Stimulated activated CD4-positive, alpha-beta T cell treated with anti-CD3 and anti-CD28 coated beads, Interleukin-2, amount 100 ng/mL, for 48 hours (primary cell): ENCODE measurements at regions not wholly inside any gene's neighbourhood (a gene's known extent, or its start where the extent isn't known, plus 50 kb on each side); places are given as distances from the start of the nearest gene placed in this dataset.

ENCODE experiments used
- DNase-seq, 2 donors: peaks; one replicate each; pipeline ENCODE4 v3.0.0-alpha.2; 2020

DNA sequence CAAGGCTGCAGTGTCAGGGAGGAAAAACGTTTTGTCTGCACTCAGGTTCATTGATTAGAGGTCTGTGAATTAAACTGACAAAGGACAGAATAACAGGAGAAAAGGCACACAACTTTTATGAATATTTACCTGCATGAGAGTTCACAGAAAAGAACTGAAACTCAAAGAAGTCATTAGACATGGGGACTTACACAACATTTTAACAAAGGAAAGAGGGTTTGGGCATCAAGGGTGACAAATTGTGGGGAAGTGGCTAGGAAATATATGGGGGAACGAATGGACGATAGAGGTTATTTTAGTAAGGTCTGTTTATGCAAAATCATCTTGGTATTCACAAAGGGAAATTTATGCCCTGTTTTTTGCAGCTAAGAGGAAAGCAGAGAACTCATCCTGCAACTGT lies 65.6 kb upstream of the C15orf39 start:
- no peak for DNase-seq

DNA sequence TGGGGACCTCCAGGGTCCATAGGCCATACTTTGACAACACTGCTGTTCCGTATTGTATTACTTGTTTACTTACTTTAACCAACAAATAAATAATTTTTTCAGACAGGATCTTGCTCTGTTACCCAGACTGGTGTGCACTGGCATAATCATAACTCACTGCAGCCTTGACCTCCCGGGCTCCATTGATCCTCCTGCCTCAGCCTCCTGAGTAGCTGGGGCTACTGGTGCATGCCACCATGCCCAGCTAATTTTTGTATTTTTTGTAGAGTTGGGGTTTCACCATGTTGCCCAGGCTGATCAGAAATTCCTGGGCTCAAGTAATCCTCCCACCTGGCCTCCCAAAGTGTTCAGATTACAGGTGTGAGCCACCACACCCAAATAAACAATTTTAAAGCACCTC lies 64.9 kb upstream of the C15orf39 start:
- no peak for DNase-seq

DNA sequence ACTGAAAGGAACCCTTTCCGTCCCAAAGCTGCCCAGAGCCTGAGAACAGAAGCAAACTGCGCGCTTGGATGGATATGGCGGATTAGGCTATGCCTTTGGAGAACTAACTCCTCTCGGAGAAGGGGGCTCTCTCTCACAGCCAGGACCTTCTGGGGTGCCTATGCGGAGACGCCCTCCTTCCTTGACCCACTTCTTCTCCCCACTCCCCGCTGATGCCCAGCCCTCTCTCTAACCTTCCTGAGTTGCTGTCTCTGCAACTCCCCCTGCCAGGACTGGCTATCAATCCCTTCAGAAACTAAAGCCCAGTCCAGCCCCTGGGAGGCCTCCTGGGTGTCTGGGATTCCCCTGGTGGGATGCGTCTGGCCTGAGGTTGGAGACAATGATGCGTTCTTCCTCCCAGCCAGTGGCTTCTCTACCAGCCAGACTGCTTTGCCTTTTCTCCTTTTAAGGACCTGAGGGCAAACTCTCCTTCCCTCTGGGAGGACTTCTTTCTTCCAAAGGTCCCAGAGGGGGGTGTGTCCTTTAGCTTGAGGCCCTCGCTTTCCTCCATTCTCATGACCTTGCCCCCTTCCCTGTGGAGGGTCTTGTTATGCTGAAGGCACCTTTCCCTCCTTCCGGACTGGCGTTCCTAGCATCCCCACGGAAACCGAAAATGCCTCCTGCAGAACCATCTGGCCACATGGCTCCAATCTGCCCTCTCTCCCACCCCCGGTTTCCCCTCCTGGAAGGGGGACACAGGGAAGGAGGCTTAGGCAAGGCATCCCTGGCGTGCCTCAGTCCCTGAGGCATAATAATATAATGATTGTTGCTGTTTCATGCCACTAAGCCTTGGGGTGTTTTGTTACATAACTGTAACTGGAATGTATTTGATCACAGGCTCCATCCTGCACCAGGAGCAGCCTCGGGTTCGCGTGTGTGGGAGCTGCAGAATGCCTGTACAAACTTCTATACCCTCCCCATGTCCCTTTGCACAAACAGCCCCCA lies 63.4 kb upstream of the C15orf39 start:
- DNase-seq = no peak

DNA sequence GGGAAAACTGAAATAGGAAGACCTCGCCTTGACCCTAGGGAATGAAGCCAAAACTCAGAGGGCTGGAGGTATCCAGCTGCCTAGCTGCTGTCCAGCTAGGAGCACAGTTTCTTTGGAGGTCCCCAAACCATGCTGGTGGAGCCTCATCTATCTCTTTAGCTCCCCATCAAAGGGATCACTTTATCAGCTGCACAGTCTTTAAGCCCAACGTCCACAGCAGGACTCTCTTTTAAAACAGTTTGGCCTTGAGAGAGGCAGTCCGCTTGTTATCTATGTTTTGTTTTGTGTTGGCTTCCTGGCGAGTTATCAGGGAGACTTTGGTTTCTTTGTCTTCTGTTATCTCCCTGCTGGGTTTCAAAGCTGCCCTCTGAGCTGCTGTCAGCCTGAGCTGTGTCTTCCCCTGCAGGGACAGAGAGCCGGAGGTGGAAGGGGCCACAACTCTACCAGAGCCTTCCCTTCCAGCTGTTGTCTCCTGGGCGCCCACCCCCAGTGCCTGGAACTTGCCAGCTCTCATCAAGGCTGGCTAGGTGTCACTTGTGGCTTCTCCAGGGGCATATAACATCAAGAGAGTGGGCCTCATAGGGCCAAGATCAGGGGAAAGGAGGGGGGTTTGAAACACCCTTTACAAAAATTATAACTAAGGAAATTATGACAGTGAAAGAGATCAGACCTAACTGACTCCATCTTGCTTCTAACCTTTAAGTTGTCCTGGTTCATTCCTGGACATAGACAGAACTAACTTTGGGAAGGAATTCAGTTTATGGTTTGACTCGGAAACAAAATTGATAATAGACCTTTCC lies 61.4 kb upstream of the C15orf39 start:
- DNase-seq = no peak

DNA sequence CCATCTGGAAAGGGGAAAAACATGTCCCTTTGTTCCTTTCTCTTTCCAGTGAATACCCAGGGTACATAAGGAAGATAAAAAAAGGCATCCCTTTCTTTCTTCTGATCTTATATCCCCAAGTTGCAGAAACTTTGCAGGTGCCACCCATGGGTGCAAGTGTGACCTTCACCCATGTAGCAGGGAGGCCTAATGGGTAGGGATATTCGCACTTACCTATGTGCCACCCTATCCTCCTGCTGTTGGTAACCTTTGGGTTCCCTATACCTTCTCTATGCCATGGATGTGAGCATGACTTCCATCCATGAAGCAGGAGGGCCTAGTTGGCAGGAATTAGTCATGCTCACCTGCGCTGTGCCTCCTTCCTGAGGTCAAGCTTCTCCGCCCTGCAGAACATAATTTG lies 59.2 kb upstream of the C15orf39 start:
- no peak for DNase-seq

DNA sequence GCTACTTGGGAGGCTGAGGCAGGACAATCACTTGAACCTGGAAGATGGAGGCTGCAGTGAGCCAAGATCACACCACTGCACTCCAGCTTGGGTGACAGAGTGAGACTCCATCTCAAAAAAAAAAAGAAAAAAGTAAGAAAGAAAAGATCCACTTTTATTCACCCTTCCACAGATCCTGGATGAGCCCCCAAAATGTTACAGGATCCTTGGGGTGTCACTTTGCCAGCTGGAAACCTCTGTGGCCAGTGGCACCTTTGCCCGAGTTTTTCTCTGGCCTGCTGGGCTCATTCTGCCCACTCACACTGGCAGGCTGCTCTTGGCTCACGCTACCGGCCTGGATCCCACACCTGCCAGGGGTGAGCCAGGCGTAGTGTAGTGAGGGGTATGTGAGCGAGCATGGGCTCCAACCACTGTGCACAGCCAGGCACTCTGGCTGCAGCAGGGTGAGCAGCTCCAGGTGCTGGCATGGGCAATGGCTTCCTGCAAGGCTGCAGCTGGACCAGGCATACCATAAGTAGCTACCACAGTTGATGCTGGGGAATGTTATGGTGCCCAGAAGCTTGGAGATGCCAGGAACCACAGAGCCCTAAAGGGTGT lies 57.8 kb upstream of the C15orf39 start:
- DNase-seq = no peak

DNA sequence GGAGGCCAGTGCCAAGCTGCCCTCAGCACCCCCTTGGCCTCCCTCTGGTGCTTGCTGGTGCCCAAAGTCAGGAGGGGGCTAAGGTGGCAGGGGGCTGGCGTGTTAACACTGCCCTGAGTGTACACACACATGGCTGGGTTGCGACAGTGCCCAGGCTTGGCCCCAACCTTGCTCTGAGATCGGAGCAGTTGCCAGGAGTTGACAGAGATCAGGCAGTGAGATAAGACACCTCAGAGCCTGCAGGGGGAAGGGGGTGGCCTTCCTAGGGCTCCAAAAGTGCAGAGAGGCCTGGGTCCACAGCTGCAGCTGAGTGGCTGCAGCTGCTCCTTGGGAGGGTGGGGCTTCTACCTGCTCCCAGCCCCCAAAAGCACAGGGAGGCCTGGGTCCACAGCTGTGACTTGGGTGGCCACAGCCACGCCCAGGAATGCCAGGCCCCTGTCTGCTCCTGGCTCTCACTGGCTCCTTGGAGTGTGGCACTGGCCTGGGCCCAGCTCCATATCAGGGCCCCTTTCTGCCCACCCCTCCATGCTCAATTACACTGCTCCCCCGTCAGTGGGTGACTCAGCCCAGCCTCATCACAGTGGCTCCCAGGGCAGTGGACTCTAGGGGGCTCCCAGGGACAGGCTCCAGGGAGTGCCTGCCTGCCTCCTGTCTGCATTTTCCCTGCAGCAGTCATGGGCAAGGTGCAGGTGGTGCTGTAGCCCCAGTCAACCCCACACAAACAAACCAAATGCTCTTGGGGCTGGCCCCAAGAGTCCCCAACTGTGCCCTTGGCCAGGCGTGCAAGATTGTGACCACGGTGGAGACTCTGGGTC lies 56.4 kb upstream of the C15orf39 start:
- DNase-seq = no peak

DNA sequence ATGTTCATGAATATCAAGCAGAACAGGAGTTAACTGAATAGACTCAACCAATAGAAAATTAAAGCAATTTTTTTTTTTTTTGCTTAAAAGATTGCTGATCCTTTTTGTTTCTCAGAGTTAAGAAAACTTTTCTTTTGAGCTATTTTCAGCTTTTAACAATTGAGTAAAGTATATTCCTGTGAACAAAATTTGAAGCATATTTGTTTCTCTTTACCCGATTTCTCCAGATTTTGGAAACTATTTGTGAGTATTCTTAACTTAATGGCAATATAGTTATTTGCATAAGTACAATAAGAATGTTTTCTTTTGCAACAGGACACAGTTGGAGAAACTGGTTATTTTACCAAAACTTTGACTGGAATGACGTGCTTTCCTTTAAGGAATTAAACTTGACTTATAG lies 53.4 kb upstream of the C15orf39 start:
- DNase-seq = no peak

DNA sequence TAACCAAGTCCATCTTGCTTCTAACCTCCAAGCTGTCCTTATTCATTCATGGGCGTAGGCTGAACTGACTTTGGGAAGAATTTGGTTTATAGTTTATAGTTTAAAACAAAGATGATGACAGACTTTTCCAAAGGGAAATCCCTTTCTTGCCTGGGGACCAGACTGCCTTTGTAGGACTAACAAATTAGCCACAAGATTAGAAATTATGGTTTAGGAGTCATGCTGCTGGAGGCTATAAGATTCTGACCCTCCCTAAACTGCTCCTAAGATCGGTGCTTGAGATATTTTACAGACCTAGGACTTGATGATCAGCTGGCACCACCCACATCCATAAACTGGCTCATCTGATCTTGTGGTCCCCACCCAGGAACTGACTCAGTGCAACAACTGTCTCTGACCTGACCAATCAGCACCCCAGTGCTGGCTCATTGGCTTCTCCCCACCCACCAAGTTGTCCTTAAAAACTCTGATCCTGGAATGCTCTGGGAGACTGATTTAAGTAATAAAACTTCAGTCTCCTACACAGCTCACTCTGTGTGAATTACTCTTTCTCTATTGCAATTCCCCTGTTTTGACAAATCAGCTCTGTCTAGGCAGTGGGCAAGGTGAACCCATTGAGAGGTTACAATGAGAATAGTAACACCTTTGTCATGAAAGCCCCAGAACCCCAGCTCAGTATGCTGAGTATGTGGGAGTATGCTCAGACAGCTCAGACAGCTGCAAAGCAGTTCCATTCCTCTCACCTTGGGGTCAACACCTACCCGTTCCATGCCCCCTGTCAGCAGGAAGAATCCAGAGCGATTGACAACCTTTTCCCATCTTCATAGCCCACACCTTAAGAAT lies 51.6 kb upstream of the C15orf39 start:
- no peak for DNase-seq

DNA sequence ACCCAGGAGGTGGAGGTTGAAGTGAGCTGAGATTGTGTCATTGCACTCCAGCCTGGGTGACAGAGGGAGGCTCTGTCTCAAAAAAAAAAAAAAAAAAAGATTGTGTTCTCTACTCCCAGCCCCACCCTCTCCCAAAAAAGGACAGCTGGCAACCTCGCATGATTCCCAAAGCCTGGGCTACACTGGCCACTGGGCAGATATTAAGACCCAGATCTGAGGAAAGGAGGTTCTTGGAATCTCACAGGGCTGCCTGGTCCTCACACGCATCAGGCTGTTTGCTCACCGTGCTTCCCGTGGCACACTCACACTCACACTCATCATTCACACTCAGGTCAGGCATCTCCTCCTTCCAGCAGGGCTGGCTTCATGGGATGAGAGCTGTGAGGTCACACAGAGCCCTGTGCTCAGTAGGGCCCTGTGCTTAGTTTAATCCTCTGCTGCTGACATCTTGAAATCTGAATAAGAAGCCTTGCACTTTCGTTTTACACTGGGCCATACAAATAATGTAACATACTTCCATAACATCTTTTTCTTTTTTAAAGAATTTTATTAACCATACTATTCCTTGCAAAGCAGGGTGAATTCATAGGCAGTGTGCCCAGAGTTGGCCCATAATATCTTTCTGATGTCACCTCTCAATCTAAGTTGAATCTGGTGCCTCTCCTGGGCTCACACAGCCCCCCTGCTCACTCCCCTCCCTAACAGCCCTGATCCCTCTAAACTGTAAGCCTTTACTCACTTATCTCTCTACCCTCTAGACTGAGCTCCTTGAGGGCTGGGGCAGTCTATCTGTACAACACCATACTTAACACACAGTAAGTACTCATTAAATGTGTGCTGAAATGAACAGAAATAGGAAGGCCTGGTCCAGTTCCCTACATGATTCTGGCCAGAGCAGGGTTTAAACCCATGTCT lies 50.2 kb upstream of the C15orf39 start:
- no peak for DNase-seq
